ENCODE measurements at regions not wholly inside any gene's neighbourhood (a gene's known extent, or its start where the extent isn't known, plus 50 kb on each side); places are given as distances from the start of the nearest gene placed in this dataset.

GRCh38 chr7:17247357-17247756 lies 51.1 kb upstream of the AHR start:
- no peaks in the 10 kb centered on the region for H3K9me3 ChIP-seq (ENCODE audit: control insufficient read depth in 2 of 2, insufficient read depth in 1 of 2, low read depth in 1 of 2, low read length in 1 of 2)
- FAIRE-seq (no peak), DNase-seq (no peak)
- H3K27ac ChIP-seq (ENCODE audit: low read depth in 1 of 3, low read length in 2 of 3): no peak overlapping the region
- no peaks in the 10 kb centered on the region for H3K27me3 ChIP-seq (ENCODE audit: control insufficient read depth in 3 of 3, insufficient read depth in 3 of 3, low read length in 3 of 3)
- 95 to 99% (median 96%) methylated on average over 6 of the region's 6 CpGs for WGBS, 3 donors
- no peaks in the 10 kb centered on the region for H3K36me3 ChIP-seq (ENCODE audit: control insufficient read depth in 3 of 3, insufficient read depth in 2 of 3, low read depth in 1 of 3, low read length in 3 of 3)
- H3K4me3 ChIP-seq (ENCODE audit: low read depth in 1 of 3, low read length in 3 of 3): no peak overlapping the region
- H3K4me1 ChIP-seq (ENCODE audit: control insufficient read depth in 3 of 3, insufficient read depth in 2 of 3, low read depth in 1 of 3, low read length in 2 of 3): no peaks in the 10 kb centered on the region

GRCh38 chr7:17248527-17248926 lies 49.9 kb upstream of the AHR start:
- no peaks in the 10 kb centered on the region for H3K36me3 ChIP-seq (ENCODE audit: control insufficient read depth in 3 of 3, insufficient read depth in 2 of 3, low read depth in 1 of 3, low read length in 3 of 3)
- FAIRE-seq: no peak

More at GRCh38 chr7:17248527-17248926, 49.9 kb upstream of the AHR start:
- H3K9me3 ChIP-seq (ENCODE audit: control insufficient read depth in 2 of 2, insufficient read depth in 1 of 2, low read depth in 1 of 2, low read length in 1 of 2): no peaks in the 10 kb centered on the region
- H3K27ac ChIP-seq (ENCODE audit: low read depth in 1 of 3, low read length in 2 of 3): no peak overlapping the region
- WGBS, 3 donors: 58 to 73% (median 63%) methylated on average over 2 of the region's 2 CpGs
- DNase-seq: no peak
- no peaks in the 10 kb centered on the region for H3K4me1 ChIP-seq (ENCODE audit: control insufficient read depth in 3 of 3, insufficient read depth in 2 of 3, low read depth in 1 of 3, low read length in 2 of 3)
- no peak overlapping the region for H3K4me3 ChIP-seq (ENCODE audit: low read depth in 1 of 3, low read length in 3 of 3)
- no peaks in the 10 kb centered on the region for H3K27me3 ChIP-seq (ENCODE audit: control insufficient read depth in 3 of 3, insufficient read depth in 3 of 3, low read length in 3 of 3)

Measured in small intestine (tissue), 7 donors.